Epithelial cell of esophagus (primary cell): ENCODE measurements at regions not wholly inside any gene's neighbourhood (a gene's known extent, or its start where the extent isn't known, plus 50 kb on each side); places are given as distances from the start of the nearest gene placed in this dataset.

Experiments
- DNase-seq: peaks from one replicate; pipeline ENCODE4 v3.0.0; 2010; ENCODE audit warnings: low read depth
- H3K4me3 ChIP-seq: 2 replicates; pipeline ENCODE4 v1.5.1; 2011; ENCODE audit warnings: mild to moderate bottlenecking, low read length, control low read depth
- TF ChIP-seq, protein P1 (sequence below): IDR thresholded peaks from 2 replicates; pipeline ENCODE4 v1.5.1; 2011; ENCODE audit warnings: low read depth, mild to moderate bottlenecking, low read length, control low read depth, inconsistent platforms; ENCODE audit not compliant: insufficient read depth; ENCODE audit errors: missing control alignments

DNA sequence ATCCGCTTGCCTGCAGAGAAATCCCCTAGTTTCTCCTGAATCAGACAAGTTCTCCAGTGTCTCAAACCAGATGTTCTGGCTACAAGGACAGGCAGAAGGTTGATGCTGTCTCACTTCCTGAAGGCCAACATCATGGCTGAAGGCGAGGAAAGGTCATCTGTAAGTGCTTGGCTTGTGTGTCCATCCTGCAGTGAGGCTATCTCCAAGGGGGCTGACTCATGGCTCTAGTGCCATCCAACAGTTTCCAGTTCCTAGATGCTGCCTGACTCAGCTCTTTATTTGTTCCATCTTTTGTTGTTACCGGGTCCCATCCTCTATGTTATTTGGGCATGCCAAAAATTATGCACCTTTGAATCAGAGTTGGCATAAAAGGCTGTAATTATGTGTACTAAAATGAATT is 232.1 kb upstream of the TBX3 start:
- TF ChIP-seq, protein P1, sequence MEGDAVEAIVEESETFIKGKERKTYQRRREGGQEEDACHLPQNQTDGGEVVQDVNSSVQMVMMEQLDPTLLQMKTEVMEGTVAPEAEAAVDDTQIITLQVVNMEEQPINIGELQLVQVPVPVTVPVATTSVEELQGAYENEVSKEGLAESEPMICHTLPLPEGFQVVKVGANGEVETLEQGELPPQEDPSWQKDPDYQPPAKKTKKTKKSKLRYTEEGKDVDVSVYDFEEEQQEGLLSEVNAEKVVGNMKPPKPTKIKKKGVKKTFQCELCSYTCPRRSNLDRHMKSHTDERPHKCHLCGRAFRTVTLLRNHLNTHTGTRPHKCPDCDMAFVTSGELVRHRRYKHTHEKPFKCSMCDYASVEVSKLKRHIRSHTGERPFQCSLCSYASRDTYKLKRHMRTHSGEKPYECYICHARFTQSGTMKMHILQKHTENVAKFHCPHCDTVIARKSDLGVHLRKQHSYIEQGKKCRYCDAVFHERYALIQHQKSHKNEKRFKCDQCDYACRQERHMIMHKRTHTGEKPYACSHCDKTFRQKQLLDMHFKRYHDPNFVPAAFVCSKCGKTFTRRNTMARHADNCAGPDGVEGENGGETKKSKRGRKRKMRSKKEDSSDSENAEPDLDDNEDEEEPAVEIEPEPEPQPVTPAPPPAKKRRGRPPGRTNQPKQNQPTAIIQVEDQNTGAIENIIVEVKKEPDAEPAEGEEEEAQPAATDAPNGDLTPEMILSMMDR: no peak
- no peak overlapping the region for H3K4me3 ChIP-seq
- no peak for DNase-seq

DNA sequence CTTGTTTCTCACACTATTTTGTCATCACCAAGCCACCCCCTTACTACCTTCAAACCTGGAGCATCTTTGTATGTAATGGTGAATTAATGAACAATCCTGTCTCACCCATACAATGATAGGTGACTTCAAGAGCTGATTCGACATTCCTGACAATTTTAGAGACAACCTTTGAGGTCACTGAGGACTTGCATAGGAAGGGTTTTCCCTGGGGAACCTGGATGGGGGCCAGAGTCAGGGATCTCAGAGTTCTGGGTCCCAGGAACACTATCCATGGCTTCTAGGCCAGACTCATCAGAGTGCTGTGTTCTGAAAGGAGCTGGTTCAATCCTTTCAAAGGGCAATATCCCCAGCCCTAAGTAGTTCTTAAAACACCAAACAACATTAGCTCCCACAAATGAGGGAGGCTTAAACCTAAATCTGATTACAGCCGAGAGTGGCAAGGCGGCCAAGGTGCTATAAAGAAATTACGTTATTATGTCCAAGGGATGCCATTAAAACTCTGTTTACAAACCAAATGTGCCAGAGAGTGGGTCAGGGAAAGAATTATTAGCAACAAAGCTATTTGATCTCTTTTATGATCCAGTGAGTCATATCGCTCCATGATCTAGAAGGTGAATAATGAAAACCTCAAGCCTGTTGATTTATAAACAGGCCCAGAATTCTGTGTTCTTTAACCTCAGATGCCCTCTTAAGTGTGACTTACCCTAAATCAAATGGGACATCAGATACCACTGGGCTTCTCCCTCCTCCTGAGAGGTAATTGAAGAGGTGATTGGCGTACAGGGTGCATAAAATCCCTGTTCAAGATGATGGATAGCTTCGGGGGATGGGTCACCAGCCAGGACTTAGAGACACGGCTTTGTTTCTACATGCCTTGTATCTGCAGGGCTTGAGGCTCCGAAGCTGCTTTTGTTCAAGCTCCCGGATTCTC is 230.2 kb upstream of the TBX3 start:
- DNase-seq: peak; percentile 24
- TF ChIP-seq, protein P1: no peak
- H3K4me3 ChIP-seq: no peak overlapping the region

GRCh38 chr12:114912811-114913210 is 228.8 kb upstream of the TBX3 start:
- no peak overlapping the region for H3K4me3 ChIP-seq
- no peak for DNase-seq
- TF ChIP-seq, protein P1: no peak

- DNase-seq: no peak
- TF ChIP-seq, protein P1: no peak
These were observed 227.2 kb upstream of the TBX3 start for GRCh38 chr12:114911196-114911595.

GRCh38 chr12:114904254-114905003 is 220.5 kb upstream of the TBX3 start:
- no peak overlapping the region for H3K4me3 ChIP-seq
- peak; percentile 36 for DNase-seq
- TF ChIP-seq, protein P1: no peak

More at GRCh38 chr12:114911196-114911595, 227.2 kb upstream of the TBX3 start:
- H3K4me3 ChIP-seq: no peak overlapping the region

DNA sequence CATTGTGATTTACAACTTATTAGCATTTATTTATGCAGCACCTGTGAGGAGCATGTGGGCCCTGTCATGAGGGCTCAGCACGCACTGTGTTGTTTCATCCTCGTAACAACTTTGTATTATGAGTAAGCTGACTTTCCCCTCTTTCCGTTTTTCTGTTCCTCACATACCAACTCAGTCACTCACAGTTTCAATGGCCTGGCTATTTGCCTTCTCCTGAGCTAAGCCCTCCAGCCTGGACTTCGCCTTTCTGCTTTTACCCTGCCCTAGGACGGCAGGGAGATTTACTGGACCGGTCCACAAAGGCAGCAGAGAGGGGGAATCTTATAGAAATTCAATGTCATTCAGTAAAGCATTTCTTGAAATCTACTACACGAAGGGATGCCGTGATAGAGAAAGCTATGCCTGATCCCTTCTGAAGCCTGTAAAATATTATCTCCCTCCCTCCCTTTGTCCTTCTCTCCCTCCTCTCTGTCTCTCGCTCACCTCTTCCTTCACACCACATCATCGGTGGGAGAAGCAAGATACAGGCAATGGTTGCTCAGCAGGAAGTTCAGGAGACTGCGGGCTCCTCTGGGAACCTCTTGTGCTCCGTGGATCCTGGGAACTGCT is 219.2 kb upstream of the TBX3 start:
- TF ChIP-seq, protein P1: no peak
- no peak overlapping the region for H3K4me3 ChIP-seq
- DNase-seq: peak; percentile 5
